Stomach (tissue), 8 donors: ENCODE measurements at regions not wholly inside any gene's neighbourhood (a gene's known extent, or its start where the extent isn't known, plus 50 kb on each side); places are given as distances from the start of the nearest gene placed in this dataset.

Experiments
- DNase-seq, 2 donors: peaks; one replicate each; pipeline versions ENCODE4 v3.0.0 to v3.0.0-alpha.2; 2013 to 2019
- H3K27ac ChIP-seq, 5 donors: fragments of 200-600 bp in 4 of 5; sonication (generic) in 4 of 5; one replicate each; pipeline ENCODE4 v1.5.1; 2013 to 2019; ENCODE audit warnings: mild to moderate bottlenecking in 1 of 5, moderate library complexity in 1 of 5
- H3K27me3 ChIP-seq, 3 donors: fragments of 200-600 bp; sonication (generic); one replicate each; pipeline ENCODE4 v1.5.1; 2017 to 2019; ENCODE audit warnings: mixed run types in 1 of 3
- H3K36me3 ChIP-seq, 4 donors: fragments of 200-600 bp; sonication (generic); 1 replicate in 3 of 4; 2 replicates in 1 of 4; pipeline ENCODE4 v1.5.1; 2016 to 2019
- H3K4me1 ChIP-seq, 4 donors: fragments of 200-600 bp; sonication (generic); one replicate each; pipeline ENCODE4 v1.5.1; 2016 to 2019
- H3K4me3 ChIP-seq, 4 donors: fragments of 200-600 bp; sonication (generic) in 3 of 4; one replicate each; pipeline ENCODE4 v1.5.1; 2016 to 2019; ENCODE audit warnings: mild to moderate bottlenecking in 1 of 4
- H3K9me3 ChIP-seq, 4 donors: fragments of 200-600 bp; sonication (generic); one replicate each; pipeline ENCODE4 v1.5.1; 2016 to 2019
- POLR2A ChIP-seq, 4 donors: fragments of 450-650 bp; IDR thresholded peaks; one replicate each; pipeline ENCODE4 v1.6.1; 2016; ENCODE audit warnings: antibody characterized with exemption in 4 of 4, control low read depth in 2 of 4, mild to moderate bottlenecking in 1 of 4, moderate library complexity in 1 of 4
- WGBS, 5 donors: extraction: QIAGEN DNeasy Blood & Tissue Kit in 3 of 5; methylation state at CpG; one replicate each; pipeline versions ENCODE4 v1.1.5 to v1.1.7; 2013 to 2018; 5-methylcytosine and 5-hydroxymethylcytosine counted together
- intact Hi-C: fragments of 100-400 bp; cut with DNase I; formaldehyde crosslinking; loops from one replicate; pipeline ENCODE4 v1.15.1; 2023; ENCODE audit warnings: low total_unique reads
- small RNA-seq, 4 donors: library from RNA; depleted of rRNA; stranded (forward); fragments of <200 nt; gene quantifications; one replicate each; pipeline ENCODE3, GENCODE V24; 2016
- donor health status: healthy with polysubstance abuse.
- donor health status: Bipolar disorder and iron deficiency.
- donor health status: healthy.

GRCh38 chr6:159324596-159324995 is 155.4 kb downstream of the FNDC1 start:
- 84 to 96% (median 95%) methylated on average over 2 of the region's 2 CpGs for WGBS, 5 donors
- no peak overlapping the region for H3K4me3 ChIP-seq
- H3K4me1 ChIP-seq: no peaks in the 10 kb centered on the region
- intact Hi-C loops: no loop called here
- H3K27ac ChIP-seq: no peak overlapping the region
- no peaks in the 10 kb centered on the region for H3K27me3 ChIP-seq
- H3K36me3 ChIP-seq: no peaks in the 10 kb centered on the region
- no peak for DNase-seq
- no peak for TF ChIP-seq POLR2A (IDR thresholded peaks at IDR 0.05)
- H3K9me3 ChIP-seq: no peaks in the 10 kb centered on the region

Small RNA genes in the stretch of these regions (small RNA-seq; reads per million reads assigned to genes)
- gene AL078604.3: 0 reads per million in 4 donors
